ENCODE measurements at regions not wholly inside any gene's neighbourhood (a gene's known extent, or its start where the extent isn't known, plus 50 kb on each side); places are given as distances from the start of the nearest gene placed in this dataset.

DNA sequence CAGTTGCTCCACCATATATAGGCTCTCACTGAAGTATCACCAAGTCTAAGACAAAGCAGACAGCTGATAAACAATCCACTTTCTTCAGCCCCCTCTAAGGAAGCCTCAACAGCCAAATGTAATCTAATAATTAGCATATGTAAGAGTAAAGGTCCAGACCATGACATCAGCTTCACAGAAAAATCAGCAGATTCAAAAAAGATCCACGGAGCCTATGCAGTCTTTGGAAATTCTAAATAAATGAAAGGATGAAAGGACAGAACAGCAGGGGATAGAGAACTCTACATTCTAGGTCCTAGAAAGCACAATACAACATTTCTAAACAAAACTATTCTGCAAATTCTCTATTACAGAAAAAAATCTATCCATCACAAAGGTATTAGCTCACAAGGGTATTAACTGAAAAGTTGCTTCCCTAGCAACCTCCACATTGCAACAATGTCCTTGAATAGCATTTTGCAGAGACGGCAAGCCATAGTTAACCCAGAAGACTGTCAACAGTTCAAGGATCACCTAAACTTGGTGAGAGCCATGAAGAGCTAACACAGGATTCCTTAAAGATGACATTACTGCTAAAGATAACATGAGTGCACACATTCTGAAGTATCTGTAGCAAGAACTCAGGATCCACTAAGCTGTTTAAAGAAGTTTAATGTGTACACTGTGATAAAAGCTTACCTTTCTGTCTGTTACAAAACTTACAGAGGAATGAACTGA, 74.3 kb downstream of the SIPA1L2 start:
- TF ChIP-seq, protein P1, sequence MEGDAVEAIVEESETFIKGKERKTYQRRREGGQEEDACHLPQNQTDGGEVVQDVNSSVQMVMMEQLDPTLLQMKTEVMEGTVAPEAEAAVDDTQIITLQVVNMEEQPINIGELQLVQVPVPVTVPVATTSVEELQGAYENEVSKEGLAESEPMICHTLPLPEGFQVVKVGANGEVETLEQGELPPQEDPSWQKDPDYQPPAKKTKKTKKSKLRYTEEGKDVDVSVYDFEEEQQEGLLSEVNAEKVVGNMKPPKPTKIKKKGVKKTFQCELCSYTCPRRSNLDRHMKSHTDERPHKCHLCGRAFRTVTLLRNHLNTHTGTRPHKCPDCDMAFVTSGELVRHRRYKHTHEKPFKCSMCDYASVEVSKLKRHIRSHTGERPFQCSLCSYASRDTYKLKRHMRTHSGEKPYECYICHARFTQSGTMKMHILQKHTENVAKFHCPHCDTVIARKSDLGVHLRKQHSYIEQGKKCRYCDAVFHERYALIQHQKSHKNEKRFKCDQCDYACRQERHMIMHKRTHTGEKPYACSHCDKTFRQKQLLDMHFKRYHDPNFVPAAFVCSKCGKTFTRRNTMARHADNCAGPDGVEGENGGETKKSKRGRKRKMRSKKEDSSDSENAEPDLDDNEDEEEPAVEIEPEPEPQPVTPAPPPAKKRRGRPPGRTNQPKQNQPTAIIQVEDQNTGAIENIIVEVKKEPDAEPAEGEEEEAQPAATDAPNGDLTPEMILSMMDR (IDR thresholded peaks at IDR 0.05; ENCODE audit: extremely low read depth, missing control alignments) = no peak
- DNase-seq (ENCODE audit: low spot score) = no peak

DNA sequence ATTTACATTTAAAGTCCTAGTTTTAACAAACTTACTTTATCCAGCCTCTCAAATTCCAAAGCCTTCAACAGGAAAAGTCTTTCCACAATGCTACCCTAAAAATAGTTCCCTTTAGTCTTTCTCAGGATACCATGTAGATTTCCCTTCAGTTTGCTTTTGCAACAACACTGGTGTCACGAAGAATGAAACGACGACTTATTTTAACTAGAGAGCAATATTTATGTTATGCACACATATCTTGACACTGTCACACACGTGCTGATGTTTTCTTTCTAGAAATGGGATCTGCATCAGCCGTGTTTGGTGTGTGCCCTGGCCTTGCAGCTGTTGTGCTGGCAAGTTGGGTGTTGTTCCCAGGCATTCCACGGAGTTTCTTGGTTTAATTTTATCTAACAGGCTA, 75.5 kb downstream of the SIPA1L2 start:
- DNase-seq (ENCODE audit: low spot score) = no peak
- TF ChIP-seq, protein P1 (IDR thresholded peaks at IDR 0.05; ENCODE audit: extremely low read depth, missing control alignments) = no peak

DNA sequence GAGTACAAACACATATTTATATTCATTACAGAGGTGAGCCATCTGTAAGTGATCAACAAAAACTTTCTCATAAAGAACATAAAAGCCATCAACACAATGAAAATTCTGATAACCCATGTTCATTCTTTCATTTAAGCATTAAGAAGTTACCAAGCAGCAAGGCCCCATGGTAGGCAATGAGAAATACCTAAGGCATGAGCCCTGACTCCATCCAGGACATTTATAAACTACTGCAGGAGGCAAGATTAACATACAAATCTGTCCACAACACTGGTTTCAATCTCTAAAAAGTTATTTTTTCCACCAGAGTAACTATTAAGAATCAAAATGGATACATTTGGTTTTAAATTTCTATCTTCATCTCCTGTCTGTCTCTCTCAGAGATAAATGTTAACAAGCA, 76.1 kb downstream of the SIPA1L2 start:
- no peak for DNase-seq (ENCODE audit: low spot score)
- TF ChIP-seq, protein P1 (IDR thresholded peaks at IDR 0.05; ENCODE audit: extremely low read depth, missing control alignments) = no peak

DNA sequence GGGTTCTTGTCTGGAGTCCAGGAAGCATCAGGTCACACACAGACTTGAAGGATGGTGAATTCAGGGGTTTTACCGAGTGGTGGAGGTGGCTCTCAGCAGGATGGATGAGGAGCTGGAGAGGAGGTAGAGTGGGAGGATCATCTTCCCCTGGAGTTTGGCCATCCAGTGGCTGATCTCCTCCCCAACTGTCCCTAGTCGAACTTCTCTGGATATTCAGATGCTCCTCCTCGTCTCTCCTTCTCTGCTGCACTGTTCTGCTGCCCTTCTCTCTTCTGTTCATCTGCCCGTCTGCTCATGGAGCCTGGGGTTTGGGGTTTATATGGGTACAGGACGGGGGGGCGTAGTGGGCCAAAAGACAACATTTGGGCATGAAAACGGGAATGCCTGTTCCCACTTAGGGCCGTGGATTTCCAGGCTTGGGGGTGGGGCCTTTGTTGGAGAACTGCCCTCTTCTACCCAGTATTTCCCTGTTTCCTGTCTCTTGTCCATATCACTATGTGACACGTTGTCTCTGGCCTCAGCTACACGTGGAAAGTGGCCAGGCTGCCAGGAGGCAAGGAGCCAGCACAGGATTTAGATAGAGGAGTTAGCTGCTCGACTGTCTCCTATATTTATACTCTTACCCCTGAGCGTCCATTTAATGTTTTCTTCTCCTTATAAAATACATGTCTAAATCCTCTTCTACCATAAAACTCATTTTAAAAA, 76.7 kb downstream of the SIPA1L2 start:
- DNase-seq (ENCODE audit: low spot score) = no peak
- TF ChIP-seq, protein P1 (IDR thresholded peaks at IDR 0.05; ENCODE audit: extremely low read depth, missing control alignments) = no peak

DNA sequence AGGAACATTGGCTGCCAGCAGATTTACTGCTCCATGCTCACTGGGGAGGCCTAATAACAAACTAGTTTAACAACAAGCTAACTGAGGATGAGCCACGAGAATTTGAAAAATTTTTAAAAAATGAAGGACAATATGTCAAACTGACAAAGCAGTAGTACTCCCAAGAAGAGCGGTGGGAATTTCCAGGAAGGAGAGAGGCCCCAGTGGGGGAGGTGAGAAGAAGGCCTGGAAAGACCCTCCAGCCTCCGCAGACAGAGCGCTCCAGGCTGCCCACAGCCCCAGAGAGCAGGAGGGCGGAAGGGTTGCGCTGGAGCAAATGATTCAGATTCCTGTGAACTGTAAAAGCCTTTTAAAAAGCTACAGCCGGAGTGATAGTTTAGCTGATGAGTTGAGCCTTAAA, 78.5 kb downstream of the SIPA1L2 start:
- TF ChIP-seq, protein P1 (IDR thresholded peaks at IDR 0.05; ENCODE audit: extremely low read depth, missing control alignments) = no peak
- DNase-seq (ENCODE audit: low spot score) = no peak

DNA sequence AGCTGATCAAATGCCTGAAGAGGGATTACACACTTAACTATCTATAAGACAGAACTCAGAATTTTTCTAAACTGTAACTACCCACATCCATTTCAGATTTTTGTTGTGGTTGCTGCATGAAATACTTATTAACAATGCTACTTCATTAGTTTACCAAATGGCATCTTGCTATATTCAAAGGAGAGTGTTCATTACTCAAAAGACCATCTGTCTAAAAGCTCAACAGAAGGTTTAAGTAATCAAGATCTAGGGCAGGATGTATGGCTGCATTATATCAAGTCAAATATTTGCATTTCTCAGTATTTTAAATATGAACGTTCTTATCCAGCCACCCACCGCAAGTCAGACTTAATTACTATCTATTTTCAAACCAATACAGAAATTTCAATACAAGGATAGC, 79.9 kb downstream of the SIPA1L2 start:
- TF ChIP-seq, protein P1 (IDR thresholded peaks at IDR 0.05; ENCODE audit: extremely low read depth, missing control alignments) = no peak
- no peak for DNase-seq (ENCODE audit: low spot score)

DNA sequence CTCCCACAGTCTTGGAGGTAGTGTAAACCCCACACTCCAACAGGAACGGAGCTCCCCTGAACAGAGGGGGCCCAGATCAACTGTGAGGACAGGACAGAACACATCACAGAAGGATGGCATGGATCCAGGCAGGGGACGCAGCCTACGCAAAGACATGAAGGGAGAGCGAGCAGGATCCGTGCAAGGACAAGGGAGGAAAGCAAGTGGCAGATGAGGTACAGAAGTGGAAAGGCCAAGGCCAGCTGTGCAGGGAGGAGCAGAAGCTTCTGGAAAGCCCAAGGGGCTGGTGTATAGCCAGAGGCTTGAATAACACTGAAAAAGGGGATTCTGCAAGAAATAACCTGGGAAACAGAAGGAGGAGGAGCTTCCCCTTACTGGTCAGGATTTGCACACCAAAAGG, 81.2 kb downstream of the SIPA1L2 start:
- TF ChIP-seq, protein P1 (IDR thresholded peaks at IDR 0.05; ENCODE audit: extremely low read depth, missing control alignments) = no peak
- no peak for DNase-seq (ENCODE audit: low spot score)

Measured in GM20000 (cell line).